Heart left ventricle (tissue), 13 donors: ENCODE measurements at regions not wholly inside any gene's neighbourhood (a gene's known extent, or its start where the extent isn't known, plus 50 kb on each side); places are given as distances from the start of the nearest gene placed in this dataset.

Source experiments
- POLR2A ChIP-seq, 2 donors: fragments of 450-650 bp; IDR thresholded peaks; one replicate each; pipeline ENCODE4 v1.6.1; 2017; ENCODE audit warnings: antibody characterized with exemption in 2 of 2, mild to moderate bottlenecking in 2 of 2, moderate library complexity in 2 of 2
- TF ChIP-seq, protein P1 (sequence below), 12 donors: fragments of 200-600 bp; sonication (generic) in 4 of 12; IDR thresholded peaks; one replicate each; pipeline versions ENCODE4 v1.5.0 to v1.8.0; 2018 to 2022; ENCODE audit warnings: antibody characterized with exemption in 12 of 12, mild to moderate bottlenecking in 5 of 12
- donor health status: ischemic (EF 13 %, LVEDD 7.1; RV severe dilation, severe dysfunction).
- donor health status: DM: no; HTN: yes; CAD: no.
- donor health status: DM: no; HTN: no; CAD: no.
- donor health status: ischemic (EF 25% LVEDD 6.9; RV normal size, moderate dysfunction).
- donor health status: ischemic (EF 25% LVEDD 5.7; RV mildly dilated, moderate dysfunction).
- donor health status: ischemic (EF 35%, LVEDD 5.7; RV mildly dilated, moderate dysfunction).
- donor health status: nonischemic (EF 11% LVEDD 7.7; RV severe dilation, severe dysfunction).
- donor health status: DM: yes; HTN: yes; CAD: no.
- donor health status: PGD.
- donor health status: ischemic (EF 29% LVEDD 5.4; RV normal size, mild dysfunction).
- donor health status: nonischemic (EF 23%, LVEDD 6.1; RV moderate dilation, normal function).

DNA sequence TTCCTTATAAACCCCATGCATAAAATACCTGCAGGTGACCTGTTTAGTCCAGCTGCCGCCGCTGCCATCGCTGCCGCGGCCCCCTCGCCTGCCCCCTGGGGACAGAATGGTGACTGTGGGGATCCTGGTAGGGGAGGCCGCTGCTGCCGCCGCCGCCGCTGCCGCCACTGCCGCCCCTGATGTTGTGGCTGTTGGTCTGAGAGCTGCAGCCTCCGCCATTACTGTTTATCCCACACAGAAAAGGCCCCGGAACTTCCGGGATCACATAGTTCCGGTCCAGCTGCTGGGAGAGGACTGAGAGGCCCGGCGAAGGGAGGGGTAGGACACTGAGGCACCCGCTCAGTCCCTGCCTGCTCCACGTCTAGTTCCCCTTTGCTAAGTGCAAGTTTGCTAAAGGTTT is 244.9 kb downstream of the C12orf50 start:
- TF ChIP-seq, protein P1, sequence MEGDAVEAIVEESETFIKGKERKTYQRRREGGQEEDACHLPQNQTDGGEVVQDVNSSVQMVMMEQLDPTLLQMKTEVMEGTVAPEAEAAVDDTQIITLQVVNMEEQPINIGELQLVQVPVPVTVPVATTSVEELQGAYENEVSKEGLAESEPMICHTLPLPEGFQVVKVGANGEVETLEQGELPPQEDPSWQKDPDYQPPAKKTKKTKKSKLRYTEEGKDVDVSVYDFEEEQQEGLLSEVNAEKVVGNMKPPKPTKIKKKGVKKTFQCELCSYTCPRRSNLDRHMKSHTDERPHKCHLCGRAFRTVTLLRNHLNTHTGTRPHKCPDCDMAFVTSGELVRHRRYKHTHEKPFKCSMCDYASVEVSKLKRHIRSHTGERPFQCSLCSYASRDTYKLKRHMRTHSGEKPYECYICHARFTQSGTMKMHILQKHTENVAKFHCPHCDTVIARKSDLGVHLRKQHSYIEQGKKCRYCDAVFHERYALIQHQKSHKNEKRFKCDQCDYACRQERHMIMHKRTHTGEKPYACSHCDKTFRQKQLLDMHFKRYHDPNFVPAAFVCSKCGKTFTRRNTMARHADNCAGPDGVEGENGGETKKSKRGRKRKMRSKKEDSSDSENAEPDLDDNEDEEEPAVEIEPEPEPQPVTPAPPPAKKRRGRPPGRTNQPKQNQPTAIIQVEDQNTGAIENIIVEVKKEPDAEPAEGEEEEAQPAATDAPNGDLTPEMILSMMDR (IDR thresholded peaks at IDR 0.05) = no peak
- no peak for TF ChIP-seq POLR2A (IDR thresholded peaks at IDR 0.05)
